ENCODE measurements at regions not wholly inside any gene's neighbourhood (a gene's known extent, or its start where the extent isn't known, plus 50 kb on each side); places are given as distances from the start of the nearest gene placed in this dataset.
"Not testable (repeated sequence)": the region's sequence is repeated elsewhere in the genome, so short reads cannot be mapped to it uniquely, and the experiment has no call there.

- Histone ChIP-seq H3K27ac (no peak overlapping the region), H3K36me3 (no peaks in the 10 kb centered on the region), H3K27me3 (no peaks in the 10 kb centered on the region), H3K4me3 (no peak overlapping the region), H3K4me1 (no peaks in the 10 kb centered on the region), H3K9me3 (peaks cover 0 to 4% (median 0%) of the 10 kb centered on the region in 3 donors)
- intact Hi-C loops (cut with DNase I; ENCODE audit: low total_unique reads), result no loop called here
- no peak for DNase-seq
- no peak for TF ChIP-seq CTCF (IDR thresholded peaks at IDR 0.05)
Measured at GRCh38 chr7:92953657-92954056, 117.3 kb upstream of the CDK6 start.

GRCh38 chr7:92949748-92950147, 113.4 kb upstream of the CDK6 start:
- no peak for TF ChIP-seq CTCF (IDR thresholded peaks at IDR 0.05)
- H3K27me3 ChIP-seq, result no peaks in the 10 kb centered on the region
- no peaks in the 10 kb centered on the region for H3K9me3 ChIP-seq
- no peaks in the 10 kb centered on the region for H3K4me1 ChIP-seq
- no peak overlapping the region for H3K4me3 ChIP-seq
- intact Hi-C loops (cut with DNase I; ENCODE audit: low total_unique reads), result no loop called here
- no peaks in the 10 kb centered on the region for H3K36me3 ChIP-seq
- DNase-seq, result no peak
- H3K27ac ChIP-seq, result no peak overlapping the region

GRCh38 chr7:92945840-92946239, 109.5 kb upstream of the CDK6 start:
- no peak overlapping the region for H3K4me3 ChIP-seq
- no peak for DNase-seq
- intact Hi-C loops (cut with DNase I; ENCODE audit: low total_unique reads), result no loop called here
- H3K4me1 ChIP-seq, result no peaks in the 10 kb centered on the region
- H3K27me3 ChIP-seq, result no peaks in the 10 kb centered on the region
- no peak for TF ChIP-seq CTCF (IDR thresholded peaks at IDR 0.05)
- H3K27ac ChIP-seq, result no peak overlapping the region
- no peaks in the 10 kb centered on the region for H3K9me3 ChIP-seq
- no peaks in the 10 kb centered on the region for H3K36me3 ChIP-seq

- Histone ChIP-seq H3K4me1 (no peaks in the 10 kb centered on the region), H3K27ac (no peak overlapping the region), H3K9me3 (no peaks in the 10 kb centered on the region), H3K36me3 (no peaks in the 10 kb centered on the region), H3K4me3 (no peak overlapping the region), H3K27me3 (no peaks in the 10 kb centered on the region)
- no peak for TF ChIP-seq CTCF (IDR thresholded peaks at IDR 0.05)
- no peak for DNase-seq
- intact Hi-C loops (cut with DNase I; ENCODE audit: low total_unique reads), result no loop called here
Measured at GRCh38 chr7:92944633-92945032, 108.3 kb upstream of the CDK6 start.

- DNase-seq; H3K27ac ChIP-seq; H3K4me3 ChIP-seq; H3K36me3 ChIP-seq; H3K4me1 ChIP-seq; H3K27me3 ChIP-seq; intact Hi-C loops (cut with DNase I; ENCODE audit: low total_unique reads); H3K9me3 ChIP-seq: not testable (repeated sequence)
Measured at GRCh38 chr7:92942706-92943105, 106.3 kb upstream of the CDK6 start.

GRCh38 chr7:92939666-92940360, 103.4 kb upstream of the CDK6 start:
- H3K36me3 ChIP-seq, result no peaks in the 10 kb centered on the region
- H3K4me1 ChIP-seq, result no peaks in the 10 kb centered on the region
- H3K27me3 ChIP-seq, result no peaks in the 10 kb centered on the region
- H3K4me3 ChIP-seq, result no peak overlapping the region
- DNase-seq, result no peak
- H3K27ac ChIP-seq, result no peak overlapping the region
- H3K9me3 ChIP-seq, result no peaks in the 10 kb centered on the region
- TF ChIP-seq CTCF (IDR thresholded peaks at IDR 0.05), result no peak
- intact Hi-C loops (cut with DNase I; ENCODE audit: low total_unique reads), result no loop called here
